ENCODE measurements at regions not wholly inside any gene's neighbourhood (a gene's known extent, or its start where the extent isn't known, plus 50 kb on each side); places are given as distances from the start of the nearest gene placed in this dataset.

DNA sequence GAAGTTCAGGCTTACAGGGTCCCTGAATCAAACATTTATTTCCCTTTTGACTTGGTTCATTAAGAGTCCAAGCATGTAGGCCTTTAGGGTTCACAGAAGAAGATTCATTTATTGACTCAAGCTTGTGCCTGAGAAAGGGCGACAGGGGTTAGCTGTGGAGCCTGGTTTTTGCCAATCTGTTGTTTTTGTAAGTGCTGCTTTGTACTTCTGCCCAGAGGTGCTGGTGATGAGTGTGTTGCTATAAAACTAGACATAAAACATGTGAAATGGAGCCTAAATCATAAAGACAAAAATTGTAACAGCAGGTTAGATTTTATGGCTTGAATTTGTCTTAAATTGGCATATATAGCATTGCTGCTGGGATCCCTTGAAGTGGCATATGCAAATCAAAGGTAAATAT is 308.3 kb upstream of the UBE2E2 start:
- no peak for TF ChIP-seq SMAD3 (CRISPR knock-in tag; conservative IDR thresholded peaks at IDR 0.05)
- no peak for TF ChIP-seq JUN (IDR thresholded peaks at IDR 0.05; ENCODE audit: borderline replicate concordance, low read depth, low read length)
- TF ChIP-seq JUN (CRISPR knock-in tag; IDR thresholded peaks at IDR 0.05; ENCODE audit: borderline replicate concordance): no peak
- TF ChIP-seq, protein P1, sequence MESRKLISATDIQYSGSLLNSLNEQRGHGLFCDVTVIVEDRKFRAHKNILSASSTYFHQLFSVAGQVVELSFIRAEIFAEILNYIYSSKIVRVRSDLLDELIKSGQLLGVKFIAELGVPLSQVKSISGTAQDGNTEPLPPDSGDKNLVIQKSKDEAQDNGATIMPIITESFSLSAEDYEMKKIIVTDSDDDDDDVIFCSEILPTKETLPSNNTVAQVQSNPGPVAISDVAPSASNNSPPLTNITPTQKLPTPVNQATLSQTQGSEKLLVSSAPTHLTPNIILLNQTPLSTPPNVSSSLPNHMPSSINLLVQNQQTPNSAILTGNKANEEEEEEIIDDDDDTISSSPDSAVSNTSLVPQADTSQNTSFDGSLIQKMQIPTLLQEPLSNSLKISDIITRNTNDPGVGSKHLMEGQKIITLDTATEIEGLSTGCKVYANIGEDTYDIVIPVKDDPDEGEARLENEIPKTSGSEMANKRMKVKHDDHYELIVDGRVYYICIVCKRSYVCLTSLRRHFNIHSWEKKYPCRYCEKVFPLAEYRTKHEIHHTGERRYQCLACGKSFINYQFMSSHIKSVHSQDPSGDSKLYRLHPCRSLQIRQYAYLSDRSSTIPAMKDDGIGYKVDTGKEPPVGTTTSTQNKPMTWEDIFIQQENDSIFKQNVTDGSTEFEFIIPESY (CRISPR knock-in tag; IDR thresholded peaks at IDR 0.05): no peak
- no peak for TF ChIP-seq ZNF175 (CRISPR knock-in tag; IDR thresholded peaks at IDR 0.05; ENCODE audit: low read depth)
- no peak for TF ChIP-seq FIP1L1 (IDR thresholded peaks at IDR 0.05; ENCODE audit: low read depth, low read length, poor library complexity, severe bottlenecking)
- TF ChIP-seq POLR2A (conservative IDR thresholded peaks at IDR 0.05): no peak
- TF ChIP-seq, protein P2, sequence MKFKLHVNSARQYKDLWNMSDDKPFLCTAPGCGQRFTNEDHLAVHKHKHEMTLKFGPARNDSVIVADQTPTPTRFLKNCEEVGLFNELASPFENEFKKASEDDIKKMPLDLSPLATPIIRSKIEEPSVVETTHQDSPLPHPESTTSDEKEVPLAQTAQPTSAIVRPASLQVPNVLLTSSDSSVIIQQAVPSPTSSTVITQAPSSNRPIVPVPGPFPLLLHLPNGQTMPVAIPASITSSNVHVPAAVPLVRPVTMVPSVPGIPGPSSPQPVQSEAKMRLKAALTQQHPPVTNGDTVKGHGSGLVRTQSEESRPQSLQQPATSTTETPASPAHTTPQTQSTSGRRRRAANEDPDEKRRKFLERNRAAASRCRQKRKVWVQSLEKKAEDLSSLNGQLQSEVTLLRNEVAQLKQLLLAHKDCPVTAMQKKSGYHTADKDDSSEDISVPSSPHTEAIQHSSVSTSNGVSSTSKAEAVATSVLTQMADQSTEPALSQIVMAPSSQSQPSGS (CRISPR knock-in tag; IDR thresholded peaks at IDR 0.05): no peak
- TF ChIP-seq, protein P3, sequence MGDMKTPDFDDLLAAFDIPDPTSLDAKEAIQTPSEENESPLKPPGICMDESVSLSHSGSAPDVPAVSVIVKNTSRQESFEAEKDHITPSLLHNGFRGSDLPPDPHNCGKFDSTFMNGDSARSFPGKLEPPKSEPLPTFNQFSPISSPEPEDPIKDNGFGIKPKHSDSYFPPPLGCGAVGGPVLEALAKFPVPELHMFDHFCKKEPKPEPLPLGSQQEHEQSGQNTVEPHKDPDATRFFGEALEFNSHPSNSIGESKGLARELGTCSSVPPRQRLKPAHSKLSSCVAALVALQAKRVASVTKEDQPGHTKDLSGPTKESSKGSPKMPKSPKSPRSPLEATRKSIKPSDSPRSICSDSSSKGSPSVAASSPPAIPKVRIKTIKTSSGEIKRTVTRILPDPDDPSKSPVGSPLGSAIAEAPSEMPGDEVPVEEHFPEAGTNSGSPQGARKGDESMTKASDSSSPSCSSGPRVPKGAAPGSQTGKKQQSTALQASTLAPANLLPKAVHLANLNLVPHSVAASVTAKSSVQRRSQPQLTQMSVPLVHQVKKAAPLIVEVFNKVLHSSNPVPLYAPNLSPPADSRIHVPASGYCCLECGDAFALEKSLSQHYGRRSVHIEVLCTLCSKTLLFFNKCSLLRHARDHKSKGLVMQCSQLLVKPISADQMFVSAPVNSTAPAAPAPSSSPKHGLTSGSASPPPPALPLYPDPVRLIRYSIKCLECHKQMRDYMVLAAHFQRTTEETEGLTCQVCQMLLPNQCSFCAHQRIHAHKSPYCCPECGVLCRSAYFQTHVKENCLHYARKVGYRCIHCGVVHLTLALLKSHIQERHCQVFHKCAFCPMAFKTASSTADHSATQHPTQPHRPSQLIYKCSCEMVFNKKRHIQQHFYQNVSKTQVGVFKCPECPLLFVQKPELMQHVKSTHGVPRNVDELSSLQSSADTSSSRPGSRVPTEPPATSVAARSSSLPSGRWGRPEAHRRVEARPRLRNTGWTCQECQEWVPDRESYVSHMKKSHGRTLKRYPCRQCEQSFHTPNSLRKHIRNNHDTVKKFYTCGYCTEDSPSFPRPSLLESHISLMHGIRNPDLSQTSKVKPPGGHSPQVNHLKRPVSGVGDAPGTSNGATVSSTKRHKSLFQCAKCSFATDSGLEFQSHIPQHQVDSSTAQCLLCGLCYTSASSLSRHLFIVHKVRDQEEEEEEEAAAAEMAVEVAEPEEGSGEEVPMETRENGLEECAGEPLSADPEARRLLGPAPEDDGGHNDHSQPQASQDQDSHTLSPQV (IDR thresholded peaks at IDR 0.05): no peak
- TF ChIP-seq, protein P4, sequence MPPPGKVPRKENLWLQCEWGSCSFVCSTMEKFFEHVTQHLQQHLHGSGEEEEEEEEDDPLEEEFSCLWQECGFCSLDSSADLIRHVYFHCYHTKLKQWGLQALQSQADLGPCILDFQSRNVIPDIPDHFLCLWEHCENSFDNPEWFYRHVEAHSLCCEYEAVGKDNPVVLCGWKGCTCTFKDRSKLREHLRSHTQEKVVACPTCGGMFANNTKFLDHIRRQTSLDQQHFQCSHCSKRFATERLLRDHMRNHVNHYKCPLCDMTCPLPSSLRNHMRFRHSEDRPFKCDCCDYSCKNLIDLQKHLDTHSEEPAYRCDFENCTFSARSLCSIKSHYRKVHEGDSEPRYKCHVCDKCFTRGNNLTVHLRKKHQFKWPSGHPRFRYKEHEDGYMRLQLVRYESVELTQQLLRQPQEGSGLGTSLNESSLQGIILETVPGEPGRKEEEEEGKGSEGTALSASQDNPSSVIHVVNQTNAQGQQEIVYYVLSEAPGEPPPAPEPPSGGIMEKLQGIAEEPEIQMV (tag; conservative IDR thresholded peaks at IDR 0.05; ENCODE audit: low read depth): no peak
- no peak for TF ChIP-seq MCM7 (IDR thresholded peaks at IDR 0.05)
- no peak for TF ChIP-seq ZEB2 (IDR thresholded peaks at IDR 0.05)
- no peak for TF ChIP-seq EP300 (IDR thresholded peaks at IDR 0.05; ENCODE audit: low read length)
- TF ChIP-seq, protein P5, sequence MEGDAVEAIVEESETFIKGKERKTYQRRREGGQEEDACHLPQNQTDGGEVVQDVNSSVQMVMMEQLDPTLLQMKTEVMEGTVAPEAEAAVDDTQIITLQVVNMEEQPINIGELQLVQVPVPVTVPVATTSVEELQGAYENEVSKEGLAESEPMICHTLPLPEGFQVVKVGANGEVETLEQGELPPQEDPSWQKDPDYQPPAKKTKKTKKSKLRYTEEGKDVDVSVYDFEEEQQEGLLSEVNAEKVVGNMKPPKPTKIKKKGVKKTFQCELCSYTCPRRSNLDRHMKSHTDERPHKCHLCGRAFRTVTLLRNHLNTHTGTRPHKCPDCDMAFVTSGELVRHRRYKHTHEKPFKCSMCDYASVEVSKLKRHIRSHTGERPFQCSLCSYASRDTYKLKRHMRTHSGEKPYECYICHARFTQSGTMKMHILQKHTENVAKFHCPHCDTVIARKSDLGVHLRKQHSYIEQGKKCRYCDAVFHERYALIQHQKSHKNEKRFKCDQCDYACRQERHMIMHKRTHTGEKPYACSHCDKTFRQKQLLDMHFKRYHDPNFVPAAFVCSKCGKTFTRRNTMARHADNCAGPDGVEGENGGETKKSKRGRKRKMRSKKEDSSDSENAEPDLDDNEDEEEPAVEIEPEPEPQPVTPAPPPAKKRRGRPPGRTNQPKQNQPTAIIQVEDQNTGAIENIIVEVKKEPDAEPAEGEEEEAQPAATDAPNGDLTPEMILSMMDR (IDR thresholded peaks at IDR 0.05 in 2 of 3, conservative IDR thresholded peaks at IDR 0.05 in 1 of 3; ENCODE audit: insufficient read depth in 2 of 3, low read depth in 1 of 3, low read length in 3 of 3): no peak
